B cell (primary cell): ENCODE measurements at regions not wholly inside any gene's neighbourhood (a gene's known extent, or its start where the extent isn't known, plus 50 kb on each side); places are given as distances from the start of the nearest gene placed in this dataset.

Experiments used
- ATAC-seq: fragments of 200-7000 bp; cut with Tn5 transposase; one replicate; pipeline ENCODE4 v1.10.0; 2021; ENCODE audit warnings: low read depth, mild to moderate bottlenecking, moderate number of reproducible peaks, moderate library complexity
- CTCF ChIA-PET: fragments of 350-600 bp; sonication (Branson Sonifier 250); formaldehyde crosslinking; loops from one replicate; lab custom pipeline; 2021; ENCODE audit warnings: antibody characterized with exemption, inconsistent platforms; lab: Charles Lee
- POLR2A ChIA-PET: fragments of 350-600 bp; sonication (Branson Sonifier 250); formaldehyde crosslinking; loops from one replicate; lab custom pipeline; 2021; ENCODE audit warnings: antibody characterized with exemption; lab: Charles Lee
- DNase-seq: peaks from one replicate; pipeline ENCODE4 v3.0.0; 2013
- H2AFZ ChIP-seq: 2 replicates; pipeline ENCODE4 v1.6.1; 2012; ENCODE audit warnings: mild to moderate bottlenecking, low read depth, low read length; ENCODE audit not compliant: insufficient read depth, poor library complexity, severe bottlenecking
- H3K27ac ChIP-seq, 2 donors: 1 replicate in 1 of 2; 2 replicates in 1 of 2; pipeline ENCODE4 v1.5.1; 2012 to 2013; ENCODE audit warnings: low read length in 2 of 2, mild to moderate bottlenecking in 2 of 2, moderate library complexity in 1 of 2
- H3K27me3 ChIP-seq, 4 experiments: fragments of 200-600 bp in 1 of 4; sonication (generic) in 1 of 4; replicated peaks in 1 of 4; 1 replicate in 2 of 4; 2 replicates in 2 of 4; pipeline versions ENCODE4 v1.6.1 to v1.7.0; 2013 to 2016; ENCODE audit warnings: low read length in 3 of 4, mild to moderate bottlenecking in 2 of 4, mixed read lengths in 1 of 4, moderate library complexity in 1 of 4; ENCODE audit not compliant: insufficient read depth in 4 of 4, control insufficient read depth in 3 of 4; ENCODE audit errors: control extremely low read depth in 1 of 4
- H3K36me3 ChIP-seq, 2 experiments: replicated peaks in 1 of 2; 1 replicate in 1 of 2; 2 replicates in 1 of 2; pipeline versions ENCODE4 v1.6.1 to v1.7.1; 2013; ENCODE audit warnings: low read length in 1 of 2; ENCODE audit not compliant: insufficient read depth in 2 of 2, control insufficient read depth in 1 of 2; ENCODE audit errors: control extremely low read depth in 1 of 2, extremely low read depth in 1 of 2
- H3K4me1 ChIP-seq, 2 donors: fragments of 200-600 bp in 1 of 2; sonication (generic) in 1 of 2; 1 replicate in 1 of 2; 2 replicates in 1 of 2; pipeline versions ENCODE4 v1.5.1 to v1.6.1; 2013 to 2017; ENCODE audit warnings: low read length in 2 of 2; ENCODE audit not compliant: control insufficient read depth in 2 of 2, insufficient read depth in 2 of 2
- H3K4me2 ChIP-seq: replicated peaks from 2 replicates; pipeline ENCODE3; 2012; ENCODE audit warnings: mild to moderate bottlenecking, low read depth, low read length; ENCODE audit not compliant: poor library complexity, severe bottlenecking
- H3K4me3 ChIP-seq, 5 experiments: fragments of 200-600 bp in 1 of 5; sonication (generic) in 1 of 5; 1 replicate in 3 of 5; 2 replicates in 2 of 5; pipeline versions ENCODE4 v1.5.1 to v1.7.0; 2011 to 2016; ENCODE audit warnings: low read length in 4 of 5, mild to moderate bottlenecking in 4 of 5, low read depth in 2 of 5, control low read depth in 1 of 5, moderate library complexity in 1 of 5; ENCODE audit not compliant: insufficient read depth in 1 of 5; ENCODE audit errors: control extremely low read depth in 1 of 5, extremely low read depth in 1 of 5
- H3K79me2 ChIP-seq: fragments of 200-600 bp; sonication (generic); one replicate; pipeline ENCODE4 v1.6.0; 2016; ENCODE audit warnings: low read length; ENCODE audit not compliant: control insufficient read depth, insufficient read depth
- H3K9ac ChIP-seq: fragments of 200-600 bp; sonication (generic); 2 replicates; pipeline ENCODE4 v1.6.1; 2017; ENCODE audit warnings: mild to moderate bottlenecking, low read length, moderate library complexity
- H3K9me3 ChIP-seq, 3 donors: one replicate each; pipeline versions ENCODE4 v1.6.1 to v1.7.1; 2013; ENCODE audit warnings: low read length in 2 of 3; ENCODE audit not compliant: control insufficient read depth in 2 of 3, insufficient read depth in 1 of 3; ENCODE audit errors: control extremely low read depth in 1 of 3
- H4K20me1 ChIP-seq: 2 replicates; pipeline ENCODE4 v1.6.0; 2012; ENCODE audit warnings: mild to moderate bottlenecking, low read length; ENCODE audit not compliant: insufficient read depth, control insufficient read depth, poor library complexity, severe bottlenecking
- H3K27ac Mint-ChIP-seq: one replicate; pipeline ENCODE4 v1.8.0; 2021; ENCODE audit warnings: mixed read lengths
- H3K27me3 Mint-ChIP-seq: one replicate; pipeline ENCODE4 v1.8.0; 2021; ENCODE audit warnings: mixed read lengths
- H3K4me1 Mint-ChIP-seq: one replicate; pipeline ENCODE4 v1.8.0; 2021; ENCODE audit warnings: mixed read lengths
- H3K4me3 Mint-ChIP-seq: one replicate; pipeline ENCODE4 v1.8.0; 2021; ENCODE audit warnings: mixed read lengths
- H3K9me3 Mint-ChIP-seq: one replicate; pipeline ENCODE4 v1.8.0; 2022; ENCODE audit warnings: mixed read lengths; ENCODE audit not compliant: insufficient read depth
- EZH2 ChIP-seq: IDR thresholded peaks from 2 replicates; pipeline ENCODE4 v1.6.1; 2012; ENCODE audit warnings: borderline replicate concordance, low read depth, mild to moderate bottlenecking, moderate library complexity, low read length; ENCODE audit not compliant: insufficient read depth, poor library complexity, severe bottlenecking
- WGBS: methylation state at CpG from one replicate; pipeline ENCODE4 v1.1.5; 2013; ENCODE audit warnings: missing lambda C conversion rate; ENCODE audit not compliant: insufficient coverage; 5-methylcytosine and 5-hydroxymethylcytosine counted together
- intact Hi-C: fragments of 100-400 bp; cut with micrococcal nuclease; formaldehyde crosslinking; loops from one replicate; pipeline ENCODE4 v1.10.0; 2022
- TF ChIP-seq, protein P1 (sequence below): fragments of 200-600 bp; IDR thresholded peaks from one replicate; pipeline ENCODE4 v1.8.0; 2022; ENCODE audit warnings: antibody characterized with exemption, mild to moderate bottlenecking

DNA sequence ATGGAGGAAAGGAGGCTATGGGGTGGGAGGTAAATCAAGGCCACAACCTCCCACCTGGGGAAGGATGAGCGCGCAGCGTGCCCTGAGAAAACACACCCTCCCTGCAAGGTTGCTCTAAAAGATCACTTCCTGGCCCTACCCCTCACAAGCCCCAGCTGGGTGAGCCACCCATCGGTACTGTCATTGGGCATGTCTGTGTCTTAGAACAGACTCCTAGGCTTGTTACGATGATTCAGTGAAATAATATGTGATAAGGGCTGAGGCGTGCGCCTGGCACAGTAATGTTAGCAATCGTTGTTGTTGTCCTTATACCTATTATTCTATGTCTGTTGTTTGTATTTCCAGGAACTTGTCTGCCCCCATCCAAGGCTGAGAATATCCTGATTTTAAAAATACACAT lies 175.1 kb downstream of the ZFP36L2 start:
- H3K27ac ChIP-seq = no peak overlapping the region
- no peak overlapping the region for H2AFZ ChIP-seq
- H3K4me2 ChIP-seq = no peak overlapping the region
- ATAC-seq (no peak), DNase-seq (no peak)
- Mint-ChIP-seq H3K4me3 (no peak overlapping the region), H3K27me3 (peaks cover 18% of the 10 kb centered on the region), H3K27ac (no peak overlapping the region), H3K4me1 (peaks cover 14% of the 10 kb centered on the region), H3K9me3 (no peaks in the 10 kb centered on the region)
- ChIA-PET POLR2A (no interaction called here), CTCF (interaction anchor here (0.8 kb wide), 1 partner anchor 25 kb away, joined by 3 read pairs; no protein-coding TSS in a partner anchor)
- no CpG with 5 or more reads among the region's 8 CpGs for whole genome bisulfite sequencing
- no peaks in the 10 kb centered on the region for H3K9me3 ChIP-seq
- H4K20me1 ChIP-seq = no peaks in the 10 kb centered on the region
- H3K4me1 ChIP-seq = peaks cover 8 to 13% of the 10 kb centered on the region in 2 donors
- H3K4me3 ChIP-seq = no peak overlapping the region
- H3K79me2 ChIP-seq = no peaks in the 10 kb centered on the region
- no peak overlapping the region for H3K9ac ChIP-seq
- no peaks in the 10 kb centered on the region for H3K36me3 ChIP-seq
- peaks cover 0 to 21% (median 3%) of the 10 kb centered on the region in 4 experiments for H3K27me3 ChIP-seq
- intact Hi-C loops = no loop called here
- TF ChIP-seq EZH2 = no peak
- TF ChIP-seq, protein P1, sequence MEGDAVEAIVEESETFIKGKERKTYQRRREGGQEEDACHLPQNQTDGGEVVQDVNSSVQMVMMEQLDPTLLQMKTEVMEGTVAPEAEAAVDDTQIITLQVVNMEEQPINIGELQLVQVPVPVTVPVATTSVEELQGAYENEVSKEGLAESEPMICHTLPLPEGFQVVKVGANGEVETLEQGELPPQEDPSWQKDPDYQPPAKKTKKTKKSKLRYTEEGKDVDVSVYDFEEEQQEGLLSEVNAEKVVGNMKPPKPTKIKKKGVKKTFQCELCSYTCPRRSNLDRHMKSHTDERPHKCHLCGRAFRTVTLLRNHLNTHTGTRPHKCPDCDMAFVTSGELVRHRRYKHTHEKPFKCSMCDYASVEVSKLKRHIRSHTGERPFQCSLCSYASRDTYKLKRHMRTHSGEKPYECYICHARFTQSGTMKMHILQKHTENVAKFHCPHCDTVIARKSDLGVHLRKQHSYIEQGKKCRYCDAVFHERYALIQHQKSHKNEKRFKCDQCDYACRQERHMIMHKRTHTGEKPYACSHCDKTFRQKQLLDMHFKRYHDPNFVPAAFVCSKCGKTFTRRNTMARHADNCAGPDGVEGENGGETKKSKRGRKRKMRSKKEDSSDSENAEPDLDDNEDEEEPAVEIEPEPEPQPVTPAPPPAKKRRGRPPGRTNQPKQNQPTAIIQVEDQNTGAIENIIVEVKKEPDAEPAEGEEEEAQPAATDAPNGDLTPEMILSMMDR = no peak

- ChIA-PET CTCF (interaction anchor here (0.8 kb wide), 1 partner anchor 25 kb away, joined by 3 read pairs; no protein-coding TSS in a partner anchor), POLR2A (no interaction called here)
- H3K4me2 ChIP-seq = no peak overlapping the region
- H3K4me3 Mint-ChIP-seq = no peak overlapping the region
- peaks cover 8 to 13% of the 10 kb centered on the region in 2 donors for H3K4me1 ChIP-seq
- no peak overlapping the region for H3K9ac ChIP-seq
- H3K4me3 ChIP-seq = no peak overlapping the region
- H3K9me3 ChIP-seq = no peaks in the 10 kb centered on the region
- peaks cover 0 to 16% (median 3%) of the 10 kb centered on the region in 4 experiments for H3K27me3 ChIP-seq
- TF ChIP-seq, protein P1 = no peak
- no peak for TF ChIP-seq EZH2
- H3K9me3 Mint-ChIP-seq = no peaks in the 10 kb centered on the region
- WGBS = 97% methylated on average over 5 of the region's 5 CpGs
- no peak overlapping the region for H3K27ac Mint-ChIP-seq
- no peaks in the 10 kb centered on the region for H3K36me3 ChIP-seq
- H3K79me2 ChIP-seq = no peaks in the 10 kb centered on the region
- H3K4me1 Mint-ChIP-seq = peaks cover 15% of the 10 kb centered on the region
- H4K20me1 ChIP-seq = no peaks in the 10 kb centered on the region
- no peak for DNase-seq
- H2AFZ ChIP-seq = no peak overlapping the region
- peaks cover 18% of the 10 kb centered on the region for H3K27me3 Mint-ChIP-seq
- H3K27ac ChIP-seq = no peak overlapping the region
- ATAC-seq = no peak
- intact Hi-C loops = no loop called here
Observed at GRCh38 chr2:43050866-43051265, 175.5 kb downstream of the ZFP36L2 start.
